Muscle layer of duodenum (tissue), 2 donors: ENCODE measurements at regions not wholly inside any gene's neighbourhood (a gene's known extent, or its start where the extent isn't known, plus 50 kb on each side); places are given as distances from the start of the nearest gene placed in this dataset.
"Not testable (repeated sequence)": the region's sequence is repeated elsewhere in the genome, so short reads cannot be mapped to it uniquely, and the experiment has no call there.

ENCODE experiments used
- H3K27ac ChIP-seq: one replicate; pipeline ENCODE4 v1.7.0; 2013; ENCODE audit warnings: mild to moderate bottlenecking, low read length
- H3K27me3 ChIP-seq: one replicate; pipeline ENCODE4 v1.7.0; 2013; ENCODE audit warnings: low read depth, mild to moderate bottlenecking, control low read depth, low read length
- H3K36me3 ChIP-seq, 2 donors: one replicate each; pipeline ENCODE4 v1.7.0; 2013; ENCODE audit warnings: low read length in 2 of 2, control low read depth in 1 of 2, mild to moderate bottlenecking in 1 of 2; ENCODE audit not compliant: insufficient read depth in 2 of 2, control insufficient read depth in 1 of 2
- H3K4me1 ChIP-seq, 2 donors: one replicate each; pipeline ENCODE4 v1.7.0; 2013; ENCODE audit warnings: low read length in 2 of 2, mild to moderate bottlenecking in 2 of 2, control low read depth in 1 of 2, moderate library complexity in 1 of 2; ENCODE audit not compliant: insufficient read depth in 2 of 2, control insufficient read depth in 1 of 2
- H3K4me3 ChIP-seq, 2 donors: one replicate each; pipeline ENCODE4 v1.7.0; 2013; ENCODE audit warnings: low read length in 2 of 2, low read depth in 1 of 2, mild to moderate bottlenecking in 1 of 2
- H3K9me3 ChIP-seq, 2 donors: one replicate each; pipeline ENCODE4 v1.7.0; 2013; ENCODE audit warnings: low read length in 2 of 2, control low read depth in 1 of 2, mild to moderate bottlenecking in 1 of 2; ENCODE audit not compliant: control insufficient read depth in 1 of 2
- donor health status: healthy.

GRCh38 chr12:22821985-22822384, 197.0 kb downstream of the ETNK1 start:
- no peak overlapping the region for H3K27ac ChIP-seq
- no peaks in the 10 kb centered on the region for H3K27me3 ChIP-seq
- H3K9me3 ChIP-seq: no peaks in the 10 kb centered on the region
- no peak overlapping the region for H3K4me3 ChIP-seq
- H3K4me1 ChIP-seq: no peaks in the 10 kb centered on the region
- H3K36me3 ChIP-seq: no peaks in the 10 kb centered on the region

- no peak overlapping the region for H3K27ac ChIP-seq
- no peak overlapping the region for H3K4me3 ChIP-seq
- no peaks in the 10 kb centered on the region for H3K4me1 ChIP-seq
- H3K36me3 ChIP-seq: no peaks in the 10 kb centered on the region
- no peaks in the 10 kb centered on the region for H3K9me3 ChIP-seq
- H3K27me3 ChIP-seq: no peaks in the 10 kb centered on the region
These were observed 201.1 kb downstream of the ETNK1 start for GRCh38 chr12:22826026-22826425.

- H3K4me1 ChIP-seq, H3K27me3 ChIP-seq, H3K4me3 ChIP-seq, H3K36me3 ChIP-seq, H3K9me3 ChIP-seq, H3K27ac ChIP-seq: not testable (repeated sequence)
These were observed 201.5 kb downstream of the ETNK1 start for GRCh38 chr12:22826446-22826981.

GRCh38 chr12:22828066-22828465, 203.1 kb downstream of the ETNK1 start:
- no peaks in the 10 kb centered on the region for H3K4me1 ChIP-seq
- no peaks in the 10 kb centered on the region for H3K27me3 ChIP-seq
- H3K4me3 ChIP-seq: no peak overlapping the region
- no peaks in the 10 kb centered on the region for H3K9me3 ChIP-seq
- no peak overlapping the region for H3K27ac ChIP-seq
- no peaks in the 10 kb centered on the region for H3K36me3 ChIP-seq

DNA sequence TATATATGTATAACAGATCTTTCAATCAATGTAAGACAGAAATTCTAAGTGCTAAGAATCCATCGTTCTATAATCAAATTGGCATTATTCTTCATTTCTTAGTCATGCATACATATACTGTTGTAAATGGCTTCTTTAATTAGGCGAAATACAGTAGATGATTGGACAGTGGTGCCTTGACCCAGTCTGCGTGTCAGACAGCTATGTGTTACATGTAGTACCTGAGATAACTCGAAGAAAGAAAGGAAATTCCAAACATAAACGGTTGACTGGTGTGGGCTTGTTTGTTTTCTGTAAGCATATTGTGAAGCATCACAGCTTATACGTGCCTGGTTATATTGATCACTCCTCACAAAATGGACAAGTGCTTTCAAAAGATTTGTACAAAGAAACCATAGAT, 210.5 kb downstream of the ETNK1 start:
- H3K9me3 ChIP-seq: no peaks in the 10 kb centered on the region
- no peak overlapping the region for H3K4me3 ChIP-seq

GRCh38 chr12:22850185-22850584, 225.2 kb downstream of the ETNK1 start:
- H3K4me3 ChIP-seq: no peak overlapping the region
- no peaks in the 10 kb centered on the region for H3K9me3 ChIP-seq
- H3K27me3 ChIP-seq: no peaks in the 10 kb centered on the region
- H3K27ac ChIP-seq: no peak overlapping the region
- H3K4me1 ChIP-seq: no peaks in the 10 kb centered on the region
- no peaks in the 10 kb centered on the region for H3K36me3 ChIP-seq

More for the DNA sequence above, 210.5 kb downstream of the ETNK1 start:
- no peak overlapping the region for H3K27ac ChIP-seq
- no peaks in the 10 kb centered on the region for H3K36me3 ChIP-seq
- no peaks in the 10 kb centered on the region for H3K27me3 ChIP-seq
- H3K4me1 ChIP-seq: no peaks in the 10 kb centered on the region

- H3K4me3 ChIP-seq: no peak overlapping the region
- no peak overlapping the region for H3K27ac ChIP-seq
- no peaks in the 10 kb centered on the region for H3K27me3 ChIP-seq
- H3K9me3 ChIP-seq: no peaks in the 10 kb centered on the region
- H3K36me3 ChIP-seq: no peaks in the 10 kb centered on the region
- H3K4me1 ChIP-seq: no peaks in the 10 kb centered on the region
These were observed 226.6 kb downstream of the ETNK1 start for GRCh38 chr12:22851532-22851931.

DNA sequence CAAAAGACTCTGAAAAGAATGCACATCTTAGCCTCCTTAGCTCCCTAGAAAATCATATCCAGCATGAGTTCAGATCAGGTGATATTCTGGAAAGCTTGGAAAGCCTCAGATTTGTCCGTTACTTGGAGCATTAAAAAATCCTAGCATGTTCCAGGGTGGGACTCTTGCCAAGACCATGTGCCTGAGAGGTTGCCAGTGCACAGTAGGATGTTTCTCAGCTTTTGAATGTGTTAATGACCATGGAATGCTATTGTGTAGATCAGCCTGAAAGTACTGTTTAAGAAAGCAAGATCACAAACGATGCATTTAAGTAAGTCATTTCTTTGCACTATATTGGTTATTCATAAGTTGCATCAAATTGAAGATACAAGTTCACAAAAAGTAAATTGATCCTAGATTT, 230.5 kb downstream of the ETNK1 start:
- Histone ChIP-seq H3K36me3 (no peaks in the 10 kb centered on the region), H3K4me1 (no peaks in the 10 kb centered on the region), H3K27ac (no peak overlapping the region), H3K4me3 (no peak overlapping the region), H3K9me3 (no peaks in the 10 kb centered on the region), H3K27me3 (no peaks in the 10 kb centered on the region)

- no peaks in the 10 kb centered on the region for H3K27me3 ChIP-seq
- H3K36me3 ChIP-seq: no peaks in the 10 kb centered on the region
- no peaks in the 10 kb centered on the region for H3K4me1 ChIP-seq
- no peak overlapping the region for H3K4me3 ChIP-seq
- no peaks in the 10 kb centered on the region for H3K9me3 ChIP-seq
- H3K27ac ChIP-seq: no peak overlapping the region
These were observed 231.2 kb downstream of the ETNK1 start for GRCh38 chr12:22856178-22856577.

- Histone ChIP-seq H3K9me3 (no peaks in the 10 kb centered on the region), H3K27ac (no peak overlapping the region), H3K36me3 (no peaks in the 10 kb centered on the region), H3K27me3 (no peaks in the 10 kb centered on the region), H3K4me3 (no peak overlapping the region), H3K4me1 (no peaks in the 10 kb centered on the region)
These were observed 234.0 kb downstream of the ETNK1 start for GRCh38 chr12:22858849-22859570.

DNA sequence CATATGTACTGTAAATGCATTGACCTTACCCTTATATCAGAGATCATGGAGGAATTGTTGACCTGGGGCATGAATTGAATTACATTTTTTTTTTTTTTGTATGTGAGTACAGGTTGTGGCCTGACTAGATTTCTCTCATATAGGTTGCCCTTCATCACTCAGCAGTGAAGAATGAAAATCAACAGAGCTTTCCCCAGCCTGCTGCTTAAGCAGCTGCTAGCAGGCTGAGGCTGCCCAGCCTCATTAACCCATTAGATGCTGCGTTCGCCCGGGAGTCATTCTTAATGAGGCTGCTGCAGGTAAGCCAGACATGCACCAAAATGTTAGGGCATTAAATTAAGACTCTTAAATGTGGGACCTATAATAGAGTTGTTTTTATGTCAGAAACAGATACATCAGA, 236.0 kb downstream of the ETNK1 start:
- Histone ChIP-seq H3K9me3 (no peaks in the 10 kb centered on the region), H3K36me3 (no peaks in the 10 kb centered on the region), H3K27ac (no peak overlapping the region), H3K4me3 (no peak overlapping the region), H3K27me3 (no peaks in the 10 kb centered on the region), H3K4me1 (no peaks in the 10 kb centered on the region)

DNA sequence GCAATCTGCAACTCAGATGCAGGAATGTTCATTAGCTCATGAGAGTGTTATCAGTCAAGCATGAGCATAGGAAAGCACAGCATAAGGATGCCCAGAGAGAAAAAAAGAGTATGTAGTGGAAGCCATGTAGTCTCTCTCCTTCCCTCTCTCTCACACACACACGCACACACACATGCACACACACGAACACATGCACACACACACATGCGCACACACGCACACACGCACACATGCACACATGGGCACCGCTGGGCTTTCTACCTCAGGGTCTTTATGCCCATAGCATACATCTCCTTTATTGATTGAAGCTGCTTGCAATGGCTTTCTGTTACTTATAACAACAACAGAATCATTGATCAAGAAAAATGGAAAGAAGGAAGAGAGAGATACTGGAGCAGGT, 240.9 kb downstream of the ETNK1 start:
- Histone ChIP-seq H3K4me1 (no peaks in the 10 kb centered on the region), H3K27me3 (no peaks in the 10 kb centered on the region), H3K4me3 (no peak overlapping the region), H3K9me3 (no peaks in the 10 kb centered on the region), H3K36me3 (no peaks in the 10 kb centered on the region), H3K27ac (no peak overlapping the region)
